ENCODE measurements at regions not wholly inside any gene's neighbourhood (a gene's known extent, or its start where the extent isn't known, plus 50 kb on each side); places are given as distances from the start of the nearest gene placed in this dataset.

GRCh38 chr6:105680131-105680530, 277.2 kb upstream of the PREP start:
- TF ChIP-seq POLR2A (IDR thresholded peaks at IDR 0.05; ENCODE audit: low read depth, low read length) (no peak), POLR2AphosphoS5 (IDR thresholded peaks at IDR 0.05; ENCODE audit: low read depth, low read length) (no peak), TAF1 (IDR thresholded peaks at IDR 0.05; ENCODE audit: borderline replicate concordance, low read depth, low read length) (no peak)

All from GM12892 (cell line).